GM18907 (cell line): ENCODE measurements at regions not wholly inside any gene's neighbourhood (a gene's known extent, or its start where the extent isn't known, plus 50 kb on each side); places are given as distances from the start of the nearest gene placed in this dataset.
"Not testable (repeated sequence)": the region's sequence is repeated elsewhere in the genome, so short reads cannot be mapped to it uniquely, and the experiment has no call there.

ENCODE experiments used
- ATAC-seq: cut with Tn5 transposase; IDR thresholded peaks from one replicate; pipeline ENCODE4 v1.9.1; 2021; ENCODE audit warnings: mild to moderate bottlenecking, moderate library complexity; ENCODE audit not compliant: unreplicated experiment

- ATAC-seq = not testable (repeated sequence)
These were observed 248.6 kb upstream of the RHOBTB1 start for GRCh38 chr10:61192589-61192988.

DNA sequence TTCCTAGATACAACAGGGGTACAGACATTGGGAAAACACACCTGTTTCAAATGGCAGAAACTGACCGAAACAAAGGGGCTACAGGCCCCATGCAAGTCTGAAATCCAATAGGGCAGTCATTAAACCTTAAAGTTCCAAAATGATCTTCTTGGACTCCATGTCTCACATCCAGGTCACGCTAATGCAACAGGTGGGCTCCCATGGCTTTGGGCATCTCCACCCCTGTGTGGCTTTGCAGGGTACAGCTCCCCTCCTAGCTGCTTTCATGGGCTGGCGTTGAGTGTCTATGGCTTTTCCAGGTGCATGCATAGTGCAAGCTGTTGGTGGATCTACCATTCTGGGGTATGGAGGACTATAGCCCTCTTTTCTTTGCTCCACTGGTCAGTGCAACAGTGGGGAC, 248.1 kb upstream of the RHOBTB1 start:
- no peak for ATAC-seq

DNA sequence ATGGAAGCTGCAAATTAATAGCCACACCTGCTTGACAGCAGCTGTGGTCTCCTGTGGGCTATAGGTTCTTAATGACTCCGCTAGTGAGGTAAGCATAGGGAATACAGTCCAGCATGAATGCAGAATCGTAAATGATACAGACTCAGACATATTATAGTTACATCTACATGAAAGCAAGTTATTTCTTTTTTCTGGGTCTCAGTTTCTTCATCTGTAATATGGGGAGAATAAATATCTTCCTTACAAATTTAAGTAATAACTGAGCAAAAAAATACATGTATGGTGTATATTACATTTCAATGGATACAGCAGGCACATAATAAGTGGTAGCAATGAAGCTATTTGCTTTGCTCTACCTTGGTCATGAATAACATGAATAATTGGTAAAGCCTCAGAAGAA, 245.9 kb upstream of the RHOBTB1 start:
- ATAC-seq = no peak

GRCh38 chr10:61188691-61189090, 244.7 kb upstream of the RHOBTB1 start:
- ATAC-seq = no peak

DNA sequence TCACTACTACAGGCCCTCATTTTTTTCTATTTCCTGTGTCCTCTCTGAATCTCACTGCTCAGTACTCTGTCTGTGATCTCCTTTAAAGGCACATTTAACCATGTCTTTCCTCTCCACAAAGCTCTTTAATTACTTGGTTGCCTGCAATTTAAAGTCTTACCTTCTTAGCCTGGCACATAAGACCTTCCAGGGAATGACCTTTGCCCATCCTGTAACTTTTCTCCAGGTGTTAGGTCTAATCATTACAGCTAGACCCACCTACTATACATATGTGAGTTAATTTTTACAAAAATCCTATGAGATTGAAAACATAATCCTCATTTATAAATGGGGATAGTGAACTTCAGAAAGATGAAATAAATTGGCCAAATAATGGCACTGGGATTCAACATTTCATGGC, 244.1 kb upstream of the RHOBTB1 start:
- no peak for ATAC-seq

- no peak for ATAC-seq
These were observed 243.6 kb upstream of the RHOBTB1 start for GRCh38 chr10:61187601-61188000.

- no peak for ATAC-seq
These were observed 242.4 kb upstream of the RHOBTB1 start for GRCh38 chr10:61186408-61186807.

DNA sequence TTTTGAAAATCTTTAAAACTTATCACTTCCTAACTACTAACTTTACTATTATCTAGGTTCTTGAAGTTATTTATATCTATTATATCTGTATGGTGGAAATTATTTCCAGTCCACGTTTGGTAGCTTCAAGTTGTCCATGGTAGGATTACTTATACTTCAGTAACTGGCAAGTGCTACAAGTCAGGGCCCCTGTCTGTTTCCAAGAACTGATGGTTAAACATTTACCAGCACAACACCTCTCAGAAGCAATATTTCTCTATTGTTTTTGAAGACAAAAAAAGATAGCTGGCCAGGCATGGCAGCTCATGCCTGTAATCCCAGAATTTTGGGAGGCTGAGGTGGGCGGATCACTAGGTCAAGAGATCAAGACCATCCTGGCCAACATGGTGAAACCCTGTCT, 240.4 kb upstream of the RHOBTB1 start:
- no peak for ATAC-seq

DNA sequence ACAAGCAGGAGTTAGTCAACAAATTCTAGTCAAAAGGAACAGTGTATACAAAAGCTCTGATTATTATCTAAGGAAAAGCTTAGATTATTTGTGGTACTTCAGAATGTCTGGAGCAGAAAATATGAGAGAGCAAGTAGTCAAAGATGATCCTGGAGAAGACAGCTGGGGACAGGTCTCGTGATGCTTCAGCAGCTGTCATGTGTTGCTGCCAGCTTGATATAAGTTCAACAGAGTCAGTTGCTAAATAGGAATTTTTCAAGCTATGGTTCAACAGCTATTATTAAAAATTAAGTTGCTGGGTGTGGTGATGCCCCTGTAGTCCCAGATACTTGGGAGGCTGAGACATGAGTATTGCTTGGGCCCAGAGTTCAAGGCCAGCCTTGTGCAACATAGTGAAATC, 240.0 kb upstream of the RHOBTB1 start:
- no peak for ATAC-seq

GRCh38 chr10:61181832-61182231, 237.8 kb upstream of the RHOBTB1 start:
- ATAC-seq = no peak

- ATAC-seq = no peak
These were observed 235.8 kb upstream of the RHOBTB1 start for GRCh38 chr10:61179771-61180170.

DNA sequence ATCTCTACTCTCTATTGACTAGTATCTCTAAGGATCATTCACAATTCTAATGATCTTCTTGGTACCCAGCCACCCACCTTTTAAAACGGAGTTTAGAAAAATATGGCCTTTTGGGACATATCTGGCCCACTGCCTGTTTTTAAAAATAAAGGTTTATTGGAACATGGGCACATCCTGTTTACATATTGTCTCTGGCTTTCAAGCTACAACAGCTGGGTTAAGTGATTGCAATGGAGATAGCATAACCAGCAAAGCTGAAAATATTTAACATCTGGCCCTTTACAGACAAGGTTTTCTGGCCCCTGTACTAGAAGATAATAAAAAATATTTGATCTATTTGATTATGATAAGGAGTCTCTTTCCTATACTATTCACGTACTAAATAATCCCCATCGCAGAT, 232.4 kb upstream of the RHOBTB1 start:
- no peak for ATAC-seq

GRCh38 chr10:61175316-61175715, 231.3 kb upstream of the RHOBTB1 start:
- ATAC-seq = no peak

DNA sequence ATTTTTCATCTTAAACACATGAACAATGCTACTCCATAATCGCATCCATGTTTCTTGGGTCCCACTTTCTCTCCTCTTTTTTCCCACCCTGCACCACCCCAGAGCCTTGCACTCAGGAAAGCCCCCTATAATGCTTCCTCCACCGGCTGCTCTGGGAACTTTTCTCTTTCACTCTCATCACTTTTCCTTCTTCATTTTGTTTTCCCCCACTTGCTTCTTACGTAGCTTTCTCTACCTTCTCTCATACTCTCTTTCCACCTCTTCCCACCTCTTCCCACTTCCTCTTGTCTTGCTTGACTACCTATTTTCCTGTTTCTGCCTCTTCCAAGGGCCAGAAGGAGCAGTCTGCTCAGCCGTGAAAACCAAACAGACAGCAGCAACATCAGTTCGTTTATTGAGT, 229.5 kb upstream of the RHOBTB1 start:
- no peak for ATAC-seq

- no peak for ATAC-seq
These were observed 228.4 kb upstream of the RHOBTB1 start for GRCh38 chr10:61172182-61172926.

DNA sequence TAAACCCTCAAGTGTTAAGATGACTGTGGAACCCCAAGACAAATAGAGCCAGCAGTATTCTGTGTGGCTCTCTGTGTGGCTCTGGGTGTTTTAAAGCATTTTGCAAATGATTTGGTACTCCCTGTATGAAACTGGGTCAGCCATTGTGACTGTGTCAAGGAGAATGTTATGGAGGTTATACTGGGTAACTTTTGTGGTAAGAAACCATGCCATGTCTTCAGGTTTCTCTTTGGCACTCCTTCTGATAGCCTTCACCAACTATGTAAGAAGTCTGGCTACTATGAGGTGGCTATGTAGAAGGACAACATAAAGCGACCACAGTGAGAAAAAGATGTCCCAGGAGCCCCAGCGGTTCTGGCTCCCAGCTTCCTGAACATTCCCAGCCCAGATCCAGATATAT, 226.6 kb upstream of the RHOBTB1 start:
- ATAC-seq = no peak

DNA sequence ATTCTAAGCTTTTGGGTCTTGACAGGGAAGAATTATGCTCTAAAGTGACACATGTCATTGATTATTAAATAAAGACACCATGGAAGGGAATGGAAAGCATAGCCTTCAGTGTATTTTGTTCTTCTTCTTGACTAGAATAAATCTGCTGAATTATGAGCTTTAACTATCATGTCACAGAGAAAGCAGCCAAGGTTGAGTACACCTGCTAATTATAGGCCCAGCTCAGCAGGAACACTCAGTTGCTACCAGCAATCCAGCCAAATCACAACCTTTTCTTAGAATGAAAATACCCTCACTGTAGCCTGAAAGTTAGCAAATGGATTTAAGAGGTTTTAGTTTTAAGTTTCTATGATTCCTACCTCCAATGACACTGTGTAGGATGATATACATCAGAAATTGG, 225.3 kb upstream of the RHOBTB1 start:
- ATAC-seq = no peak

- ATAC-seq = no peak
These were observed 222.5 kb upstream of the RHOBTB1 start for GRCh38 chr10:61166489-61166888.

- ATAC-seq = no peak
These were observed 222.1 kb upstream of the RHOBTB1 start for GRCh38 chr10:61166065-61166464.

DNA sequence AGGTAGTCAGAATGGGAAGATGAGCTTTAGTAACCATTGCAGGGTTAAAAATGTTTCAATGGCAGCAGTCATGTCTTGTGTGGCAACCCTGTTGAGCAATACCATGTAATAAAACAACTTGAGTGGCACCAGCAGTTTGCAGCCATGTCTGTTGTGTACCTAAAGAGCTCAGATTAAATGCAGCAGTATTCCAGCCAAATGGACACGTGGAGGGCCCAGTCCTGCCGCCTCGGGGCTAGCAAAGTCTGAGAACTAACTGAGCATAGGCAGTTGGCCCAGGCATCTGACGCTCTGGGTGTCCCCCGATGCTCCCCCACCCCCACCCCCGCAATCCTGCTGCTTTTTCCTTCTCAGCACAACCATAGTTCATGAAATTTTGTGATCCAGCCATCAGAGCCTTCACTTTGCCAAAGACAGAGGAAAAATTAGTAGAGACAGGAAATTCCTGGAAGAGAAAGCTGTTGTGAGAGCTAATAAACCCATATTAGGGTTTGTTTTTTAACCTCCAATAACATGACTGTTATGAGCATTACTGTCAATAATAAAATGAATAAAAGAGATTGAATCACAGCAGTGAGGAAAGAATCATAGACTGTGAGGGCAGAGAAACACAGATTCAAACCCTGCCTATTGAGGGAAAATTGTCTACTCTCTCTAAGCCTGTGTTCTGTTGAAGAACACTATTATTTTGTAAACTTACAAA, 220.6 kb upstream of the RHOBTB1 start:
- ATAC-seq = no peak

DNA sequence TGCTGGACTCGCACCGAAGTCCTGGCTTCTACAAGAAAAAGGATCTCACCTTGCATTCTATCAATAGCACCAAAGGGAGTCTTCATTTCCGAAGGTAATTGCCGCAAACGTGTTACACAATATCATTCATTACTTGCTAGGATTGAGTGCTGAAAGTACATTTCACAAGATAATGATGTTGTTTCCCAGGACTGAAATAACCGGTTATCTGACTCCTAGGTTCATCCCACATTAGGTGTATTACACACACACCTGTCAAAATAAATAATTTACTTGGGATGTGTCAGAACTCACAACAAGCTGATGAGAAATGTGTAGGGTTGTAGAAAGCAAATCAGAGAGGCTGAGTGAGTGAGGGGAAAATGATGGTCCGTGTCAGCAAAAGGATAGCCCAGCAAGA, 219.4 kb upstream of the RHOBTB1 start:
- no peak for ATAC-seq

GRCh38 chr10:61160253-61160652, 216.3 kb upstream of the RHOBTB1 start:
- no peak for ATAC-seq

GRCh38 chr10:61159253-61159652, 215.3 kb upstream of the RHOBTB1 start:
- ATAC-seq = no peak
